H1 (cell line): ENCODE measurements at regions not wholly inside any gene's neighbourhood (a gene's known extent, or its start where the extent isn't known, plus 50 kb on each side); places are given as distances from the start of the nearest gene placed in this dataset.

Experiments used
- CTCF ChIA-PET: fragments of 300-600 bp; sonication (Branson Sonifier 250); formaldehyde crosslinking; loops from one replicate; lab custom pipeline; 2021; ENCODE audit not compliant: partially characterized antibody; lab: Charles Lee
- POLR2A ChIA-PET: fragments of 300-600 bp; sonication (Branson Sonifier 250); formaldehyde crosslinking; loops from one replicate; lab custom pipeline; 2021; ENCODE audit warnings: inconsistent platforms; ENCODE audit not compliant: partially characterized antibody; lab: Charles Lee
- DNase-seq, 2 experiments: peaks; one replicate each; pipeline versions ENCODE4 v3.0.0 to v3.0.0-alpha.2; 2010 to 2022; ENCODE audit warnings: low spot score in 2 of 2, low read depth in 1 of 2, mixed read lengths in 1 of 2
- FAIRE-seq: peaks from 2 replicates; lab custom pipeline; 2011; peaks lifted over from hg19 to GRCh38; lab: Jason Lieb, UNC
- H2AFZ ChIP-seq: 2 replicates; pipeline ENCODE4 v1.8.1; 2012; ENCODE audit warnings: low read length, inconsistent platforms
- H2AK5ac ChIP-seq: 2 replicates; pipeline ENCODE4 v1.6.1; 2013; ENCODE audit warnings: low read depth, low read length
- H2BK120ac ChIP-seq: replicated peaks from 2 replicates; pipeline ENCODE3; 2013; ENCODE audit warnings: low read depth, low read length, inconsistent platforms
- H2BK12ac ChIP-seq: 2 replicates; pipeline ENCODE4 v1.6.1; 2013; ENCODE audit warnings: low read depth, low read length
- H2BK15ac ChIP-seq: 2 replicates; pipeline ENCODE4 v1.6.1; 2013; ENCODE audit warnings: low read length
- H2BK20ac ChIP-seq: 2 replicates; pipeline ENCODE4 v1.6.1; 2013; ENCODE audit warnings: low read length
- H2BK5ac ChIP-seq: 2 replicates; pipeline ENCODE4 v1.6.1; 2013; ENCODE audit warnings: low read depth, low read length
- H3K14ac ChIP-seq: 2 replicates; pipeline ENCODE4 v1.6.1; 2013; ENCODE audit warnings: inconsistent platforms; ENCODE audit not compliant: insufficient read length
- H3K18ac ChIP-seq: 2 replicates; pipeline ENCODE4 v1.6.1; 2013; ENCODE audit warnings: low read length; ENCODE audit errors: extremely low read depth
- H3K23ac ChIP-seq: 2 replicates; pipeline ENCODE4 v1.6.1; 2013; ENCODE audit warnings: inconsistent platforms; ENCODE audit not compliant: insufficient read length
- H3K23me2 ChIP-seq: 2 replicates; pipeline ENCODE4 v1.6.1; 2013; ENCODE audit warnings: low read depth, low read length
- H3K27ac ChIP-seq: 2 replicates; pipeline ENCODE4 v1.6.1; 2011; ENCODE audit warnings: low read depth, low read length, inconsistent platforms
- H3K27me3 ChIP-seq, 4 experiments: replicated peaks in 1 of 4; 1 replicate in 1 of 4; 2 replicates in 3 of 4; pipeline versions ENCODE4 v1.6.1 to v1.8.1; 2011 to 2013; ENCODE audit warnings: low read length in 3 of 4, mild to moderate bottlenecking in 3 of 4, inconsistent platforms in 2 of 4, mixed read lengths in 2 of 4, moderate library complexity in 1 of 4; ENCODE audit not compliant: control insufficient read depth in 3 of 4, insufficient read depth in 3 of 4; ENCODE audit errors: extremely low read depth in 1 of 4
- H3K36me3 ChIP-seq, 4 experiments: 2 replicates each; pipeline versions ENCODE4 v1.6.1 to v1.8.1; 2011 to 2013; ENCODE audit warnings: mild to moderate bottlenecking in 4 of 4, low read length in 3 of 4, moderate library complexity in 2 of 4, control low read depth in 1 of 4, inconsistent platforms in 1 of 4; ENCODE audit not compliant: insufficient read depth in 4 of 4, control insufficient read depth in 2 of 4
- H3K4ac ChIP-seq: replicated peaks from 2 replicates; pipeline ENCODE3; 2013; ENCODE audit warnings: low read length, low read depth, mixed read lengths, inconsistent platforms; ENCODE audit not compliant: insufficient read length
- H3K4me1 ChIP-seq, 4 experiments: replicated peaks in 1 of 4; 1 replicate in 1 of 4; 2 replicates in 3 of 4; pipeline versions ENCODE4 v1.6.1 to v1.8.1; 2011 to 2013; ENCODE audit warnings: low read length in 3 of 4, inconsistent platforms in 2 of 4, mixed read lengths in 1 of 4; ENCODE audit not compliant: insufficient read depth in 4 of 4, control insufficient read depth in 3 of 4
- H3K4me2 ChIP-seq, 2 experiments: 2 replicates each; pipeline versions ENCODE4 v1.6.1 to v1.8.1; 2011 to 2013; ENCODE audit warnings: low read depth in 2 of 2, low read length in 2 of 2, control low read depth in 1 of 2, inconsistent platforms in 1 of 2, mild to moderate bottlenecking in 1 of 2; ENCODE audit not compliant: insufficient read depth in 1 of 2
- H3K4me3 ChIP-seq, 4 experiments: fragments of 200-600, 300-600 bp in 1 of 4; sonication (generic), shearing (Covaris generic), sonication (Bioruptor Twin) in 1 of 4; 2 replicates each; pipeline versions ENCODE4 v1.5.1 to v1.8.1; 2011 to 2016; ENCODE audit warnings: low read length in 4 of 4, low read depth in 3 of 4, control low read depth in 2 of 4, inconsistent platforms in 2 of 4, mild to moderate bottlenecking in 2 of 4, mixed read lengths in 1 of 4, moderate library complexity in 1 of 4; ENCODE audit not compliant: insufficient read depth in 2 of 4; ENCODE audit errors: extremely low read depth in 1 of 4
- H3K56ac ChIP-seq: replicated peaks from 2 replicates; pipeline ENCODE3; 2013; ENCODE audit warnings: low read depth, mild to moderate bottlenecking, mixed read lengths, low read length, inconsistent platforms; ENCODE audit not compliant: insufficient read length
- H3K79me1 ChIP-seq: 2 replicates; pipeline ENCODE4 v1.6.1; 2013; ENCODE audit warnings: low read depth, low read length, control low read depth
- H3K79me2 ChIP-seq, 2 experiments: 2 replicates each; pipeline versions ENCODE4 v1.6.1 to v1.8.1; 2012 to 2013; ENCODE audit warnings: low read length in 2 of 2, mild to moderate bottlenecking in 2 of 2, inconsistent platforms in 1 of 2; ENCODE audit not compliant: insufficient read depth in 2 of 2, control insufficient read depth in 1 of 2
- H3K9ac ChIP-seq, 4 experiments: replicated peaks in 1 of 4; 1 replicate in 1 of 4; 2 replicates in 3 of 4; pipeline versions ENCODE4 v1.6.1 to v1.8.1; 2011 to 2013; ENCODE audit warnings: low read depth in 3 of 4, low read length in 3 of 4, control low read depth in 2 of 4, mild to moderate bottlenecking in 2 of 4, moderate library complexity in 2 of 4, inconsistent platforms in 1 of 4; ENCODE audit errors: extremely low read depth in 1 of 4
- H3K9me3 ChIP-seq, 2 experiments: 2 replicates each; pipeline versions ENCODE4 v1.6.1 to v1.8.1; 2012 to 2013; ENCODE audit warnings: mild to moderate bottlenecking in 2 of 2, moderate library complexity in 2 of 2, control low read depth in 1 of 2, inconsistent platforms in 1 of 2, low read depth in 1 of 2, low read length in 1 of 2, mixed read lengths in 1 of 2; ENCODE audit not compliant: insufficient read depth in 2 of 2
- H4K20me1 ChIP-seq, 2 experiments: replicated peaks in 1 of 2; 2 replicates each; pipeline versions ENCODE3 to v1.8.1; 2011 to 2013; ENCODE audit warnings: inconsistent platforms in 2 of 2, low read length in 2 of 2, mild to moderate bottlenecking in 1 of 2; ENCODE audit not compliant: insufficient read depth in 2 of 2, control insufficient read depth in 1 of 2
- H4K5ac ChIP-seq: 2 replicates; pipeline ENCODE4 v1.6.1; 2013; ENCODE audit warnings: low read length, low read depth, mixed read lengths, inconsistent platforms; ENCODE audit not compliant: insufficient read length
- H4K8ac ChIP-seq: 2 replicates; pipeline ENCODE4 v1.8.0; 2013; ENCODE audit warnings: mild to moderate bottlenecking, moderate library complexity, low read length, inconsistent platforms; ENCODE audit not compliant: insufficient read depth; ENCODE audit errors: extremely low read depth
- H4K91ac ChIP-seq: replicated peaks from 2 replicates; pipeline ENCODE3; 2013; ENCODE audit warnings: low read length, mixed read lengths, inconsistent platforms; ENCODE audit not compliant: insufficient read length
- BRCA1 ChIP-seq: IDR thresholded peaks from 2 replicates; pipeline ENCODE4 v1.6.1; 2012; ENCODE audit warnings: low read depth, low read length, improper control_type of control experiment
- MAFK ChIP-seq: IDR thresholded peaks from 2 replicates; pipeline ENCODE4 v1.6.1; 2012; ENCODE audit warnings: low read depth, mild to moderate bottlenecking, improper control_type of control experiment, low read length
- WGBS, 2 experiments: shearing (Covaris generic) in 1 of 2; methylation state at CpG; one replicate each; pipeline versions ENCODE4 v1.1.6 to v1.1.7; 2013 to 2015; ENCODE audit warnings: low lambda C conversion rate in 2 of 2, mixed read lengths in 2 of 2, inconsistent platforms in 1 of 2, low coverage in 1 of 2, missing lambda C conversion rate in 1 of 2; ENCODE audit not compliant: insufficient replicate concordance in 2 of 2, insufficient coverage in 1 of 2, insufficient read length in 1 of 2; ENCODE audit errors: extremely low coverage in 1 of 2, missing lambda C conversion rate in 1 of 2; 5-methylcytosine and 5-hydroxymethylcytosine counted together

DNA sequence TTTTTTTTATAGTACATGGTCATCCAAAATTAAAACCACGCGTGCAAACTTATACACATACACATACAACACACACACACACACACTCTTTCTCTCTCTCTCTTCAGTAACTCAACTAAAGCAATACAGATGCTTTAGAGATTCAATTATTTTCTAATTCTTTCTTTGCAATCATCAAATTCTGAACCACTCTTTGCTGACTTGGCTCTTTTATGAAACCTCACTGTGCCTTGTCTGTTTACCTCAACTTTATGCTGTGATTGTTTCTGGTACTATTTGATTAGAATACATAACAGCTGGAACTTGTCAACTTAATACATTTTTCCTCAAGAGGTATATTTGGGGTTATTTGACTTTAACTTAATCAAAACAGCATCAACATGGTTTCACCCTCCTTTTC is 1309.7 kb downstream of the ROBO2 start:
- no peaks in the 10 kb centered on the region for H3K23me2 ChIP-seq
- H2AFZ ChIP-seq = no peak overlapping the region
- 100% methylated on average over 2 of the region's 2 CpGs; no CpG with 5 or more reads in 1 of the 2 experiments for WGBS, 2 experiments
- H4K5ac ChIP-seq = no peak overlapping the region
- no peak overlapping the region for H3K9ac ChIP-seq
- H2BK12ac ChIP-seq = no peak overlapping the region
- no peak overlapping the region for H3K4ac ChIP-seq
- H3K18ac ChIP-seq = no peak overlapping the region
- H2BK5ac ChIP-seq = peak overlapping the region; percentile 11; the same call in 1 of the 2 replicates
- FAIRE-seq (no peak), DNase-seq (no peak)
- peak; percentile 63 for TF ChIP-seq MAFK
- TF ChIP-seq BRCA1 = no peak
- TF ChIP-seq, all 59 proteins: peak for 1
- POLR2A ChIA-PET = no interaction called here
- H3K9me3 ChIP-seq = no peaks in the 10 kb centered on the region; a peak in 2 of 4 replicates
- peaks cover 0 to 2% (median 0%) of the 10 kb centered on the region in 4 experiments; a peak in 1 of 8 replicates for H3K36me3 ChIP-seq
- no peak overlapping the region; the same call in 1 of the 2 replicates for H2BK20ac ChIP-seq
- CTCF ChIA-PET = no interaction called here
- H4K8ac ChIP-seq = no peak overlapping the region
- no peak overlapping the region for H3K27ac ChIP-seq
- peaks cover 3 to 19% (median 6%) of the 10 kb centered on the region in 4 experiments; a peak in 4 of 7 replicates for H3K4me1 ChIP-seq
- H3K79me2 ChIP-seq = no peaks in the 10 kb centered on the region
- H2AK5ac ChIP-seq = no peak overlapping the region
- H3K4me3 ChIP-seq = no peak overlapping the region
- no peak overlapping the region for H3K4me2 ChIP-seq
- H4K20me1 ChIP-seq = no peaks in the 10 kb centered on the region
- H3K56ac ChIP-seq = no peak overlapping the region
- H3K27me3 ChIP-seq = no peaks in the 10 kb centered on the region
- no peak overlapping the region for H2BK15ac ChIP-seq
- H2BK120ac ChIP-seq = peak overlapping the region; percentile 71
- no peak overlapping the region for H3K14ac ChIP-seq
- no peak overlapping the region for H4K91ac ChIP-seq
- H3K23ac ChIP-seq = no peak overlapping the region
- no peaks in the 10 kb centered on the region for H3K79me1 ChIP-seq
